WTC11 (cell line): ENCODE measurements at regions not wholly inside any gene's neighbourhood (a gene's known extent, or its start where the extent isn't known, plus 50 kb on each side); places are given as distances from the start of the nearest gene placed in this dataset.

Experiments used
- ATAC-seq: fragments of 200-7000 bp; cut with Tn5 transposase; 2 replicates; pipeline ENCODE4 v1.10.0; 2021; ENCODE audit warnings: mild to moderate bottlenecking, moderate library complexity
- CTCF ChIA-PET: fragments of 300-600 bp; sonication (Branson Sonifier 250); formaldehyde crosslinking; loops from one replicate; lab custom pipeline; 2021; ENCODE audit warnings: antibody characterized with exemption; lab: Charles Lee
- POLR2A ChIA-PET: fragments of 350-600 bp; sonication (Branson Sonifier 250); formaldehyde crosslinking; loops from one replicate; lab custom pipeline; 2021; ENCODE audit warnings: antibody characterized with exemption; lab: Charles Lee
- DNase-seq: peaks from one replicate; pipeline ENCODE4 v3.0.0; 2021; ENCODE audit warnings: low spot score
- H3K27ac Mint-ChIP-seq: 2 replicates; pipeline ENCODE4 v1.8.0; 2021; ENCODE audit warnings: mixed read lengths
- H3K27me3 Mint-ChIP-seq: 2 replicates; pipeline ENCODE4 v1.8.0; 2021; ENCODE audit warnings: low read depth, mild to moderate bottlenecking, moderate library complexity, mixed read lengths
- H3K36me3 Mint-ChIP-seq: 2 replicates; pipeline ENCODE4 v1.8.0; 2021; ENCODE audit warnings: mixed read lengths
- H3K4me1 Mint-ChIP-seq: 2 replicates; pipeline ENCODE4 v1.8.0; 2022; ENCODE audit warnings: mixed read lengths
- H3K4me3 Mint-ChIP-seq: 2 replicates; pipeline ENCODE4 v1.8.0; 2021; ENCODE audit warnings: mild to moderate bottlenecking, moderate library complexity, mixed read lengths
- H3K9me3 Mint-ChIP-seq: 2 replicates; pipeline ENCODE4 v1.8.0; 2021; ENCODE audit warnings: mixed read lengths
- AR ChIP-seq: fragments of 250-450 bp; sonication (Bioruptor Pico); IDR thresholded peaks from 2 replicates; pipeline ENCODE4 v1.9.0; 2021; ENCODE audit warnings: mild to moderate bottlenecking
- ARID4B ChIP-seq: sonication (generic); formaldehyde crosslinking; IDR thresholded peaks from 2 replicates; pipeline ENCODE4 v1.8.0; 2023; ENCODE audit warnings: missing genetic modification reagents, mild to moderate bottlenecking, borderline replicate concordance
- ATF1 ChIP-seq: sonication (generic); formaldehyde crosslinking; IDR thresholded peaks from 2 replicates; pipeline ENCODE4 v1.8.1; 2023; ENCODE audit warnings: mild to moderate bottlenecking, moderate library complexity, missing genetic modification reagents
- ATF2 ChIP-seq: sonication (generic); formaldehyde crosslinking; IDR thresholded peaks from 2 replicates; pipeline ENCODE4 v1.8.1; 2022; ENCODE audit warnings: low read depth, missing genetic modification reagents, borderline replicate concordance
- ATF3 ChIP-seq: sonication (generic); formaldehyde crosslinking; conservative IDR thresholded peaks from 2 replicates; pipeline ENCODE4 v1.8.1; 2022; ENCODE audit warnings: mild to moderate bottlenecking, missing genetic modification reagents
- CDX4 ChIP-seq: fragments of 250-450 bp; sonication (Bioruptor Pico); IDR thresholded peaks from 2 replicates; pipeline ENCODE4 v1.9.0; 2021; ENCODE audit warnings: moderate library complexity, mild to moderate bottlenecking, inconsistent platforms, borderline replicate concordance
- ESRRA ChIP-seq: sonication (generic); formaldehyde crosslinking; IDR thresholded peaks from 2 replicates; pipeline ENCODE4 v1.8.1; 2022; ENCODE audit warnings: mild to moderate bottlenecking, missing genetic modification reagents, borderline replicate concordance
- FOXK1 ChIP-seq: sonication (generic); formaldehyde crosslinking; IDR thresholded peaks from 2 replicates; pipeline ENCODE4 v1.8.0; 2022; ENCODE audit warnings: mild to moderate bottlenecking, moderate library complexity, missing genetic modification reagents
- FOXP1 ChIP-seq: sonication (generic); formaldehyde crosslinking; IDR thresholded peaks from 2 replicates; pipeline ENCODE4 v1.8.0; 2022; ENCODE audit warnings: missing genetic modification reagents, mild to moderate bottlenecking, moderate library complexity, borderline replicate concordance
- NR1H2 ChIP-seq: sonication (generic); formaldehyde crosslinking; IDR thresholded peaks from 2 replicates; pipeline ENCODE4 v1.9.0; 2021; ENCODE audit warnings: mild to moderate bottlenecking, moderate library complexity, missing genetic modification reagents
- TEAD1 ChIP-seq: sonication (generic); formaldehyde crosslinking; IDR thresholded peaks from 2 replicates; pipeline ENCODE4 v1.8.0; 2022; ENCODE audit warnings: mild to moderate bottlenecking, missing genetic modification reagents
- ZNF532 ChIP-seq: fragments of 250-450 bp; sonication (Bioruptor Pico); IDR thresholded peaks from 2 replicates; pipeline ENCODE4 v1.9.0; 2021; ENCODE audit warnings: mild to moderate bottlenecking, borderline replicate concordance

GRCh38 chr15:70321172-70321819 is 223.6 kb upstream of the TLE3 start:
- ChIA-PET CTCF (no interaction called here), POLR2A (no interaction called here)
- no peak overlapping the region for H3K27ac Mint-ChIP-seq
- DNase-seq, result no peak
- no peaks in the 10 kb centered on the region for H3K27me3 Mint-ChIP-seq
- H3K4me3 Mint-ChIP-seq, result no peak overlapping the region
- no peak for ATAC-seq
- H3K4me1 Mint-ChIP-seq, result peaks cover 33% of the 10 kb centered on the region
- no peak for TF ChIP-seq ARID4B (CRISPR knock-in tag)
- TF ChIP-seq TEAD1 (CRISPR knock-in tag), result no peak
- no peak for TF ChIP-seq ATF3
- no peak for TF ChIP-seq CDX4 (CRISPR knock-in tag)
- TF ChIP-seq AR (CRISPR knock-in tag), result no peak
- no peak for TF ChIP-seq FOXK1 (CRISPR knock-in tag)
- TF ChIP-seq NR1H2 (CRISPR knock-in tag), result no peak
- no peak for TF ChIP-seq ZNF532 (CRISPR knock-in tag)
- no peak for TF ChIP-seq FOXP1 (CRISPR knock-in tag)
- TF ChIP-seq ATF1, result no peak
- TF ChIP-seq ATF2 (CRISPR knock-in tag), result no peak
- TF ChIP-seq ESRRA, result no peak
- H3K36me3 Mint-ChIP-seq, result no peaks in the 10 kb centered on the region
- H3K9me3 Mint-ChIP-seq, result no peaks in the 10 kb centered on the region
